Activated CD4-positive, alpha-beta T cell treated with anti-CD3 and anti-CD28 coated beads for 36 hours (primary cell): ENCODE measurements at regions not wholly inside any gene's neighbourhood (a gene's known extent, or its start where the extent isn't known, plus 50 kb on each side); places are given as distances from the start of the nearest gene placed in this dataset.
A peak's percentile ranks its signal among the peaks of the same experiment; 100 is the strongest.
"Not testable (repeated sequence)": the region's sequence is repeated elsewhere in the genome, so short reads cannot be mapped to it uniquely, and the experiment has no call there.

ENCODE experiments used
- ATAC-seq: fragments of 200-7000 bp; cut with Tn5 transposase; one replicate; pipeline ENCODE4 v1.10.0; 2021; ENCODE audit warnings: mild to moderate bottlenecking, moderate library complexity
- CTCF ChIA-PET: fragments of 350-600 bp; sonication (Branson Sonifier 250); formaldehyde crosslinking; loops from one replicate; lab custom pipeline; 2021; ENCODE audit warnings: antibody characterized with exemption; lab: Charles Lee
- POLR2A ChIA-PET: fragments of 350-600 bp; sonication (Branson Sonifier 250); formaldehyde crosslinking; loops from one replicate; lab custom pipeline; 2021; ENCODE audit warnings: antibody characterized with exemption, inconsistent platforms; lab: Charles Lee
- DNase-seq: peaks from one replicate; pipeline ENCODE4 v3.0.0-alpha.2; 2020
- H3K27ac Mint-ChIP-seq: one replicate; pipeline ENCODE4 v1.8.0; 2021; ENCODE audit warnings: mixed read lengths
- H3K27me3 Mint-ChIP-seq: one replicate; pipeline ENCODE4 v1.8.0; 2021; ENCODE audit warnings: mixed read lengths
- H3K36me3 Mint-ChIP-seq: one replicate; pipeline ENCODE4 v1.8.0; 2021; ENCODE audit warnings: low read depth, mixed read lengths
- H3K4me1 Mint-ChIP-seq: one replicate; pipeline ENCODE4 v1.8.0; 2021; ENCODE audit warnings: mixed read lengths
- H3K4me3 Mint-ChIP-seq: one replicate; pipeline ENCODE4 v1.8.0; 2021; ENCODE audit warnings: mild to moderate bottlenecking, moderate library complexity, mixed read lengths
- H3K9me3 Mint-ChIP-seq: one replicate; pipeline ENCODE4 v1.8.0; 2021; ENCODE audit warnings: low read depth, mixed read lengths
- intact Hi-C, 2 experiments: fragments of 100-400 bp; cut with DNase I in 1 of 2; cut with micrococcal nuclease in 1 of 2; formaldehyde crosslinking; loops; one replicate each; pipeline versions ENCODE4 v1.14.2 to v1.15.1; 2022 to 2024; cut with DNase I, micrococcal nuclease

GRCh38 chr15:24766511-24767133, 91.0 kb downstream of the NPAP1 start:
- ChIA-PET CTCF (no interaction called here), POLR2A (no interaction called here)
- ATAC-seq (peak; percentile 55), DNase-seq (no peak)
- no peaks in the 10 kb centered on the region for H3K27me3 Mint-ChIP-seq
- intact Hi-C loops: no loop called here
- H3K9me3 Mint-ChIP-seq: peaks cover 12% of the 10 kb centered on the region
- peaks cover 3% of the 10 kb centered on the region for H3K4me1 Mint-ChIP-seq
- no peak overlapping the region for H3K27ac Mint-ChIP-seq
- H3K4me3 Mint-ChIP-seq: no peak overlapping the region
- H3K36me3 Mint-ChIP-seq: no peaks in the 10 kb centered on the region

- ChIA-PET POLR2A (no interaction called here), CTCF (interaction anchor here (0.9 kb wide), 1 partner anchor 61 kb away, joined by 3 read pairs; no protein-coding TSS in a partner anchor)
- Mint-ChIP-seq H3K4me3 (peak overlapping the region; percentile 73), H3K9me3 (peaks cover 27% of the 10 kb centered on the region), H3K4me1 (peaks cover 3% of the 10 kb centered on the region), H3K36me3 (peaks cover 10% of the 10 kb centered on the region), H3K27me3 (peaks cover 9% of the 10 kb centered on the region), H3K27ac (no peak overlapping the region)
- DNase-seq (no peak), ATAC-seq (no peak)
- intact Hi-C loops: no loop called here
These were observed 96.7 kb downstream of the NPAP1 start for GRCh38 chr15:24772266-24772665.

GRCh38 chr15:24772686-24773373, 97.3 kb downstream of the NPAP1 start:
- H3K27ac Mint-ChIP-seq: peak overlapping the region; percentile 88
- H3K4me3 Mint-ChIP-seq: peak overlapping the region; percentile 73
- peaks cover 3% of the 10 kb centered on the region for H3K4me1 Mint-ChIP-seq
- DNase-seq (peak; percentile 84), ATAC-seq (peak; percentile 92)
- H3K27me3 Mint-ChIP-seq: peaks cover 9% of the 10 kb centered on the region
- POLR2A ChIA-PET: no interaction called here
- intact Hi-C loops: loop anchor here in 1 of 2 experiments (1.0 kb wide), 2 partner anchors 183 to 666 kb away; partner anchors contain the start of gene UBE3A
- H3K36me3 Mint-ChIP-seq: peaks cover 10% of the 10 kb centered on the region
- peaks cover 29% of the 10 kb centered on the region for H3K9me3 Mint-ChIP-seq
- CTCF ChIA-PET: no interaction called here

GRCh38 chr15:24777307-24777706, 101.7 kb downstream of the NPAP1 start:
- CTCF ChIA-PET: no interaction called here
- POLR2A ChIA-PET: no interaction called here
- peaks cover 6% of the 10 kb centered on the region for H3K27me3 Mint-ChIP-seq
- peaks cover 3% of the 10 kb centered on the region for H3K4me1 Mint-ChIP-seq
- ATAC-seq: no peak
- DNase-seq: no peak
- H3K4me3 Mint-ChIP-seq: no peak overlapping the region
- H3K36me3 Mint-ChIP-seq: peaks cover 8% of the 10 kb centered on the region
- no peak overlapping the region for H3K27ac Mint-ChIP-seq
- intact Hi-C loops: no loop called here
- peaks cover 25% of the 10 kb centered on the region for H3K9me3 Mint-ChIP-seq

- Mint-ChIP-seq H3K27ac (no peak overlapping the region), H3K9me3 (peaks cover 5% of the 10 kb centered on the region), H3K27me3 (no peaks in the 10 kb centered on the region), H3K36me3 (no peaks in the 10 kb centered on the region), H3K4me1 (no peaks in the 10 kb centered on the region), H3K4me3 (no peak overlapping the region)
- ATAC-seq (no peak), DNase-seq (no peak)
- ChIA-PET CTCF (no interaction called here), POLR2A (no interaction called here)
- intact Hi-C loops: no loop called here
These were observed 108.9 kb downstream of the NPAP1 start for GRCh38 chr15:24784506-24784905.

DNA sequence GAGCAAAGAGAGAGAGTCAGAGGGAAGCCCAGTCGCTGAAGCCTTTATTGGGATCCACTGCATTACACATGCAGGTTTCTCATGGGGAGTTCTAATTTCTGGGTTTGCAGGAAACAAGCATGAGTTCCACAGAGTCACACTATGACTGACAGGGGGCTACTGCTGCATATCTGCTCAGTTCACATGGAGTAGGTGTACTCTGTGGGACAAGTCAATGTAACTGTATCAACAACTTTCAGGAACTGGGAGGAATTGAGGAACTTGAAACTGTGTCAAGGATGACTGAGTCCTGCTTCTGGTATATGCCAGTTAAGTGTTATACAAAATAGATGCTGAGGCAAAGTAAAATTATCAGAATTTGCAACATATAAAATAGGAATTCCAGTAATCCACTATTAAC, 110.8 kb downstream of the NPAP1 start:
- no peaks in the 10 kb centered on the region for H3K4me1 Mint-ChIP-seq
- intact Hi-C loops: no loop called here
- peaks cover 9% of the 10 kb centered on the region for H3K9me3 Mint-ChIP-seq
- H3K27me3 Mint-ChIP-seq: no peaks in the 10 kb centered on the region
- DNase-seq (no peak), ATAC-seq (no peak)
- CTCF ChIA-PET: no interaction called here
- POLR2A ChIA-PET: no interaction called here
- H3K27ac Mint-ChIP-seq: no peak overlapping the region
- no peak overlapping the region for H3K4me3 Mint-ChIP-seq
- H3K36me3 Mint-ChIP-seq: no peaks in the 10 kb centered on the region

GRCh38 chr15:24802624-24803023, 127.0 kb downstream of the NPAP1 start:
- H3K27me3 Mint-ChIP-seq, H3K4me1 Mint-ChIP-seq, intact Hi-C loops, H3K27ac Mint-ChIP-seq, CTCF ChIA-PET, POLR2A ChIA-PET, DNase-seq, H3K4me3 Mint-ChIP-seq, H3K36me3 Mint-ChIP-seq, ATAC-seq: not testable (repeated sequence)
- H3K9me3 Mint-ChIP-seq: peaks cover 24% of the 10 kb centered on the region

GRCh38 chr15:24819680-24820079, 135.1 kb upstream of the SNRPN start:
- intact Hi-C loops: loop anchor here in 1 of 2 experiments (10.0 kb wide), 1 partner anchor 55 kb away; no protein-coding TSS in a partner anchor
- ChIA-PET POLR2A (no interaction called here), CTCF (no interaction called here)
- Mint-ChIP-seq H3K36me3 (no peaks in the 10 kb centered on the region), H3K4me1 (no peaks in the 10 kb centered on the region), H3K27ac (no peak overlapping the region), H3K27me3 (no peaks in the 10 kb centered on the region), H3K9me3 (peaks cover 14% of the 10 kb centered on the region), H3K4me3 (no peak overlapping the region)
- no peak for DNase-seq
- no peak for ATAC-seq

- Mint-ChIP-seq H3K4me1 (no peaks in the 10 kb centered on the region), H3K9me3 (peaks cover 8% of the 10 kb centered on the region), H3K27ac (no peak overlapping the region), H3K36me3 (no peaks in the 10 kb centered on the region), H3K27me3 (no peaks in the 10 kb centered on the region), H3K4me3 (no peak overlapping the region)
- ATAC-seq (no peak), DNase-seq (peak; percentile 4)
- ChIA-PET CTCF (no interaction called here), POLR2A (no interaction called here)
- intact Hi-C loops: loop anchor here in 1 of 2 experiments (10.0 kb wide), 1 partner anchor 51 kb away; no protein-coding TSS in a partner anchor
These were observed 131.3 kb upstream of the SNRPN start for GRCh38 chr15:24823473-24823872.

- CTCF ChIA-PET: no interaction called here
- H3K27me3 Mint-ChIP-seq: no peaks in the 10 kb centered on the region
- no peak overlapping the region for H3K27ac Mint-ChIP-seq
- POLR2A ChIA-PET: no interaction called here
- H3K36me3 Mint-ChIP-seq: no peaks in the 10 kb centered on the region
- no peak for DNase-seq
- no peaks in the 10 kb centered on the region for H3K4me1 Mint-ChIP-seq
- no peak for ATAC-seq
- intact Hi-C loops: loop anchor here in 1 of 2 experiments (10.0 kb wide), 1 partner anchor 73 kb away; no protein-coding TSS in a partner anchor
- no peak overlapping the region for H3K4me3 Mint-ChIP-seq
- H3K9me3 Mint-ChIP-seq: peaks cover 11% of the 10 kb centered on the region
These were observed 122.5 kb upstream of the SNRPN start for GRCh38 chr15:24832282-24832681.

DNA sequence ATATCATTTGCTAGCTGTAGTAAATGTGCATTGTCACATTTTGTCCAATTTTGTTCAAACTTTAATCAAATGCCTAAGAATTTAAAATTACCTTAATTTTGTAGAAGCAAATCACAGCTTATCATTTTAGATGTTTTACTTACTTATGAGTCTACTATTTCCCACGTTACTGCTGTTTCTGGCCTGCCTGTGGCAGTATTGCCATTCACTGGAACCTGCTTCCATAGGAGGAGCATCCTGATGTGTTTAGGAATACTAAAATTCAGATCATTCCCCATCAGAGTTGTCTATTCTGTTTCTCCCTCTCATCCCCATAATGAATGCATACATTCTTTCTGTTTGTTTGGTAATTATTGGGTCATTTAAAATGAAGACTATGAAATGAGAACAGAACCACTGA, 119.5 kb upstream of the SNRPN start:
- no peak overlapping the region for H3K27ac Mint-ChIP-seq
- POLR2A ChIA-PET: no interaction called here
- H3K4me1 Mint-ChIP-seq: no peaks in the 10 kb centered on the region
- no peak overlapping the region for H3K4me3 Mint-ChIP-seq
- ATAC-seq (no peak), DNase-seq (no peak)
- H3K36me3 Mint-ChIP-seq: no peaks in the 10 kb centered on the region
- peaks cover 15% of the 10 kb centered on the region for H3K9me3 Mint-ChIP-seq
- no peaks in the 10 kb centered on the region for H3K27me3 Mint-ChIP-seq
- CTCF ChIA-PET: no interaction called here
- intact Hi-C loops: loop anchor here in 1 of 2 experiments (10.0 kb wide), 1 partner anchor 70 kb away; no protein-coding TSS in a partner anchor

DNA sequence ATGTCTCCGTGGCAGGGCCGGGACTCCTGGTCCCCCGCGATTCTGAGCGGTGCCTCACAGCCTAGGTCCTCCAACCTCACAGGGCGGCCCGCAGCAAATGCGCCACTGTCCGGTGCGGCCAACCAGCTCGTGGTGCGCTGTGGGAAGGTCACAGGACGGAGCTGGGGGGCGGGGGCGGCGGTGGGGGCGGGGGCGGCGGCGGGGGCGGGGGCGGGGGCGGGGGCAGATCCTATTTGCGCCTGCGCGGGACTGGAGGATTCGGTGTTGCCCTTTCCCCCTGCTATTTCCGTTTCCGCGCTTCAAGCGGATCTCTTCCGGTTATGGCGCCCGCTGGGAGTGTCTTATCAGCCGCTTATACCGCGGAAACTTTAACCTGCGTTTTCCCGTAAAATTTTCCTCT, 106.7 kb upstream of the SNRPN start:
- intact Hi-C loops: no loop called here

More for the DNA sequence above, 106.7 kb upstream of the SNRPN start:
- Mint-ChIP-seq H3K4me1 (no peaks in the 10 kb centered on the region), H3K36me3 (peaks cover 2% of the 10 kb centered on the region), H3K27ac (no peak overlapping the region), H3K9me3 (peaks cover 10% of the 10 kb centered on the region), H3K27me3 (peaks cover 4% of the 10 kb centered on the region), H3K4me3 (peak overlapping the region; percentile 21)
- POLR2A ChIA-PET: no interaction called here
- ATAC-seq: no peak
- CTCF ChIA-PET: no interaction called here
- peak; percentile 38 for DNase-seq
